ENCODE measurements at regions not wholly inside any gene's neighbourhood (a gene's known extent, or its start where the extent isn't known, plus 50 kb on each side); places are given as distances from the start of the nearest gene placed in this dataset.

- no peak for TF ChIP-seq ESRRG (CRISPR knock-in tag; IDR thresholded peaks at IDR 0.05)
- TF ChIP-seq RARB (CRISPR knock-in tag; IDR thresholded peaks at IDR 0.05) = no peak
Measured at GRCh38 chr4:66974665-66975064, 570.6 kb downstream of the CENPC start.
